Mucosa of descending colon (tissue), 3 donors: ENCODE measurements at regions not wholly inside any gene's neighbourhood (a gene's known extent, or its start where the extent isn't known, plus 50 kb on each side); places are given as distances from the start of the nearest gene placed in this dataset.
"Not testable (repeated sequence)": the region's sequence is repeated elsewhere in the genome, so short reads cannot be mapped to it uniquely, and the experiment has no call there.

Experiments
- ATAC-seq: fragments of 200-7000 bp; cut with Tn5 transposase; one replicate; pipeline ENCODE4 v1.9.1; 2020; ENCODE audit warnings: mild to moderate bottlenecking, moderate library complexity
- DNase-seq, 3 donors: peaks; one replicate each; pipeline ENCODE4 v3.0.0-alpha.2; 2020
- H3K36me3 ChIP-seq: fragments of 200-600 bp; one replicate; pipeline ENCODE4 v1.8.0; 2021; ENCODE audit warnings: low read depth, mild to moderate bottlenecking
- H3K4me1 ChIP-seq: fragments of 200-600 bp; one replicate; pipeline ENCODE4 v1.8.0; 2021; ENCODE audit warnings: low read depth, mild to moderate bottlenecking
- H3K4me3 ChIP-seq: fragments of 200-600 bp; one replicate; pipeline ENCODE4 v1.8.0; 2021; ENCODE audit warnings: mild to moderate bottlenecking
- H3K9me3 ChIP-seq: fragments of 200-600 bp; one replicate; pipeline ENCODE4 v1.8.0; 2021; ENCODE audit warnings: mild to moderate bottlenecking
- CTCF ChIP-seq: fragments of 200-600 bp; IDR thresholded peaks from one replicate; pipeline ENCODE4 v1.8.0; 2022; ENCODE audit warnings: antibody characterized with exemption, mild to moderate bottlenecking
- intact Hi-C, 2 donors: fragments of 100-400 bp; cut with DNase I in 1 of 2; cut with micrococcal nuclease in 1 of 2; formaldehyde crosslinking; loops; one replicate each; pipeline versions ENCODE4 v1.11.0 to v1.11.1; 2022; cut with DNase I, micrococcal nuclease
- donor health status: DM: no; HTN: no; CAD: no; lungs with moderate emphysema.
- donor health status: DM: no; HTN: no; CAD: no.
- donor health status: DM: no; HTN: yes; CAD: no.

GRCh38 chr3:145673838-145674237, 487.1 kb downstream of the PLOD2 start:
- no peak for TF ChIP-seq CTCF
- no peak for ATAC-seq
- no peak overlapping the region for H3K4me3 ChIP-seq

GRCh38 chr3:145678401-145678800, 482.6 kb downstream of the PLOD2 start:
- no peak for TF ChIP-seq CTCF
- Histone ChIP-seq H3K4me3 (no peak overlapping the region), H3K4me1 (no peaks in the 10 kb centered on the region), H3K9me3 (no peaks in the 10 kb centered on the region), H3K36me3 (no peaks in the 10 kb centered on the region)
- intact Hi-C loops = no loop called here
- ATAC-seq (no peak), DNase-seq (no peak)

More at GRCh38 chr3:145673838-145674237, 487.1 kb downstream of the PLOD2 start:
- H3K36me3 ChIP-seq = no peaks in the 10 kb centered on the region
- DNase-seq = no peak
- H3K9me3 ChIP-seq = no peaks in the 10 kb centered on the region
- intact Hi-C loops = no loop called here
- no peaks in the 10 kb centered on the region for H3K4me1 ChIP-seq

DNA sequence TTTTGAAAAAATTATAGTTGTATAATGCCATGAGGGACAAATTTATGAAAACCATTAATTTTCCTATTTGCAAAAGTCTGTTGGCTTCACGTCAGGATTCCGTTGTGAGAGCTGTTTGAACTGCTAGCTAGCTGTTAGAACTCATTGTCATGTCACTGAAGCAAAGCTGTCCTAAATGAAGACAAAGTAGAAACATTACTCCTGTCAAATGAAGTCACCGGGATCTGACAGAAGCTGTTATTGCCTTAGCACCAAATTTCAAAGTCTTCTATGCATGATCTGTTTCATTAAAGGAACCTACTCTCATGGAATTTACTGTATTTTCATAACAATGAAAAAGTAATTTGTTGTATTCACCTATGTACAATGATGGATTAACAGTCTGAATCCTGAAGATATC, 479.8 kb downstream of the PLOD2 start:
- DNase-seq (no peak), ATAC-seq (no peak)
- Histone ChIP-seq H3K4me1 (no peaks in the 10 kb centered on the region), H3K9me3 (no peaks in the 10 kb centered on the region), H3K36me3 (no peaks in the 10 kb centered on the region), H3K4me3 (no peak overlapping the region)
- intact Hi-C loops = no loop called here
- no peak for TF ChIP-seq CTCF

- H3K4me3 ChIP-seq, H3K4me1 ChIP-seq, intact Hi-C loops, ATAC-seq, H3K9me3 ChIP-seq, DNase-seq, H3K36me3 ChIP-seq: not testable (repeated sequence)
Observed at GRCh38 chr3:145687978-145688377, 473.0 kb downstream of the PLOD2 start.

- no peak overlapping the region for H3K4me3 ChIP-seq
- no peak for TF ChIP-seq CTCF
- intact Hi-C loops = no loop called here
- no peaks in the 10 kb centered on the region for H3K9me3 ChIP-seq
- no peaks in the 10 kb centered on the region for H3K4me1 ChIP-seq
- ATAC-seq (no peak), DNase-seq (no peak)
- H3K36me3 ChIP-seq = no peaks in the 10 kb centered on the region
Observed at GRCh38 chr3:145692751-145693150, 468.2 kb downstream of the PLOD2 start.

- no peaks in the 10 kb centered on the region for H3K4me1 ChIP-seq
- ATAC-seq (no peak), DNase-seq (no peak)
- TF ChIP-seq CTCF = no peak
- H3K36me3 ChIP-seq = no peaks in the 10 kb centered on the region
- H3K9me3 ChIP-seq = no peaks in the 10 kb centered on the region
- no peak overlapping the region for H3K4me3 ChIP-seq
- intact Hi-C loops = no loop called here
Observed at GRCh38 chr3:145696011-145696410, 465.0 kb downstream of the PLOD2 start.
